Left ventricle myocardium inferior (tissue), 1 donor: ENCODE measurements at regions not wholly inside any gene's neighbourhood (a gene's known extent, or its start where the extent isn't known, plus 50 kb on each side); places are given as distances from the start of the nearest gene placed in this dataset.

Experiments used
- DNase-seq: peaks from one replicate; pipeline ENCODE4 v3.0.0-alpha.2; 2020
- H3K27ac ChIP-seq: fragments of 200-600 bp; replicated peaks from 2 replicates; pipeline ENCODE4 v1.8.0; 2021
- H3K27me3 ChIP-seq: fragments of 200-600 bp; 2 replicates; pipeline ENCODE4 v1.8.0; 2021; ENCODE audit warnings: low read depth
- H3K36me3 ChIP-seq: fragments of 200-600 bp; 2 replicates; pipeline ENCODE4 v1.8.0; 2021
- H3K4me1 ChIP-seq: fragments of 200-600 bp; 2 replicates; pipeline ENCODE4 v1.8.0; 2021
- H3K4me3 ChIP-seq: fragments of 200-600 bp; 2 replicates; pipeline ENCODE4 v1.8.0; 2021; ENCODE audit warnings: mild to moderate bottlenecking, moderate library complexity
- H3K9me3 ChIP-seq: fragments of 200-600 bp; replicated peaks from 2 replicates; pipeline ENCODE4 v1.8.0; 2021
- CTCF ChIP-seq: fragments of 200-600 bp; IDR thresholded peaks from 2 replicates; pipeline ENCODE4 v1.8.0; 2021; ENCODE audit warnings: antibody characterized with exemption, mild to moderate bottlenecking, borderline replicate concordance
- intact Hi-C: fragments of 100-400 bp; cut with micrococcal nuclease; formaldehyde crosslinking; loops from one replicate; pipeline ENCODE4 v1.11.0; 2022
- donor health status: DM: no; HTN: yes; CAD: no; lungs with severe emphysema.

GRCh38 chr20:24297993-24298392, 171.4 kb upstream of the SYNDIG1 start:
- no peak overlapping the region for H3K4me3 ChIP-seq
- intact Hi-C loops: no loop called here
- no peaks in the 10 kb centered on the region for H3K36me3 ChIP-seq
- H3K27me3 ChIP-seq: peaks cover 60% of the 10 kb centered on the region
- no peaks in the 10 kb centered on the region for H3K4me1 ChIP-seq
- H3K9me3 ChIP-seq: no peaks in the 10 kb centered on the region
- no peak for DNase-seq
- no peak overlapping the region for H3K27ac ChIP-seq
- no peak for TF ChIP-seq CTCF

GRCh38 chr20:24296477-24297261, 172.8 kb upstream of the SYNDIG1 start:
- Histone ChIP-seq H3K4me3 (no peak overlapping the region), H3K27me3 (peaks cover 55% of the 10 kb centered on the region), H3K4me1 (no peaks in the 10 kb centered on the region), H3K27ac (no peak overlapping the region), H3K9me3 (no peaks in the 10 kb centered on the region), H3K36me3 (no peaks in the 10 kb centered on the region)
- no peak for TF ChIP-seq CTCF
- intact Hi-C loops: no loop called here
- no peak for DNase-seq

- no peak for TF ChIP-seq CTCF
- Histone ChIP-seq H3K27me3 (peaks cover 33% of the 10 kb centered on the region), H3K4me3 (no peak overlapping the region), H3K9me3 (no peaks in the 10 kb centered on the region), H3K36me3 (no peaks in the 10 kb centered on the region), H3K4me1 (no peaks in the 10 kb centered on the region), H3K27ac (no peak overlapping the region)
- intact Hi-C loops: no loop called here
- DNase-seq: no peak
These were observed 178.4 kb upstream of the SYNDIG1 start for GRCh38 chr20:24291014-24291413.

- DNase-seq: no peak
- peaks cover 31% of the 10 kb centered on the region for H3K27me3 ChIP-seq
- intact Hi-C loops: no loop called here
- no peak overlapping the region for H3K4me3 ChIP-seq
- no peaks in the 10 kb centered on the region for H3K4me1 ChIP-seq
- H3K36me3 ChIP-seq: no peaks in the 10 kb centered on the region
- no peak for TF ChIP-seq CTCF
- no peaks in the 10 kb centered on the region for H3K9me3 ChIP-seq
- no peak overlapping the region for H3K27ac ChIP-seq
These were observed 179.5 kb upstream of the SYNDIG1 start for GRCh38 chr20:24289737-24290481.

GRCh38 chr20:24283186-24283585, 186.2 kb upstream of the SYNDIG1 start:
- Histone ChIP-seq H3K36me3 (no peaks in the 10 kb centered on the region), H3K27me3 (peaks cover 39% of the 10 kb centered on the region), H3K27ac (no peak overlapping the region), H3K4me1 (no peaks in the 10 kb centered on the region), H3K4me3 (no peak overlapping the region), H3K9me3 (no peaks in the 10 kb centered on the region)
- TF ChIP-seq CTCF: no peak
- intact Hi-C loops: no loop called here
- no peak for DNase-seq
